Umbilical cord (tissue), 1 donor: ENCODE measurements at regions not wholly inside any gene's neighbourhood (a gene's known extent, or its start where the extent isn't known, plus 50 kb on each side); places are given as distances from the start of the nearest gene placed in this dataset.
"Not testable (repeated sequence)": the region's sequence is repeated elsewhere in the genome, so short reads cannot be mapped to it uniquely, and the experiment has no call there.

Experiments
- DNase-seq: peaks from one replicate; pipeline ENCODE4 v3.0.0-alpha.2; 2015; ENCODE audit warnings: low spot score

GRCh38 chr14:106511006-106511799, 984.8 kb downstream of the TMEM121 start:
- no peak for DNase-seq

DNA sequence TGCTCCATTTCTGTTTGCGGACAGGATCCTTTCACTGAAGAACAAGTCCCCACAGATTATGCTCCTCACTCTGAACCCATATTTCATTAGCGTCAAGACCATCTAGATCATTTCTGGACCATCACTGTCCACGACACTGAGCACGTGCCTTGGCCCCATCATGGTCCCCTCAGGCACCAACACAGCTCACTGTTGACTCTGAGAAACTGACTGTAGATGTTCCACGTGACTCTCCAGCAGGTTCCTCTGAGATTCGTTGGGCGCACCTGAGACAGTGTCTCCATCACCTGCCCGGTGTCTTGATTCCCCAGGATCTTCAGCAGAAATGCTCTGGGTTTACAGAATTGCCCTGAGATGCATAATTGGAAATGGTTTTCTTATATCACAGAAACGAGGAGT, 985.4 kb downstream of the TMEM121 start:
- DNase-seq: no peak

- DNase-seq: no peak
These were observed 986.9 kb downstream of the TMEM121 start for GRCh38 chr14:106513302-106513701.

- DNase-seq: no peak
These were observed 991.9 kb downstream of the TMEM121 start for GRCh38 chr14:106518054-106518943.

GRCh38 chr14:106522118-106522517, 995.7 kb downstream of the TMEM121 start:
- not testable (repeated sequence) for DNase-seq

- no peak for DNase-seq
These were observed 996.6 kb downstream of the TMEM121 start for GRCh38 chr14:106522990-106523389.

GRCh38 chr14:106528717-106529116, 1002.3 kb downstream of the TMEM121 start:
- no peak for DNase-seq

DNA sequence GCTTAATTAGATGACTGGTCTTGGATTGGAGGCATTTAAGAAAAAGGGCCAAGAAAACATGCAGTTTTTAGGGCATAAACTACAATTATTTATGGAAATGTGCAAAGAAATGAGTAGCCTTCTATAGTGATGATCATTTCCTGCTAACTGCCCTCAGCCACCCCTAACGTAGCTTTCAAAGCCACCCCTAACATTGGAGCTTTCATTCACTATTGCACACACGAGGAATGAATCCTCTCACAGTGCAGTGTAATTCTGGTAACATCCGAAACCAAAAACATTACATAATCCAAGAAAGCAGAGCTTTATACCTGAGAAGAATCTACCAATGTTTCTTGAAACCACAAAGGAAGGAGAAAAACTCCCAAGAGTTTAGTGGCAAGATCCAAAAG, 1003.6 kb downstream of the TMEM121 start:
- no peak for DNase-seq

- DNase-seq: no peak
These were observed 1004.2 kb downstream of the TMEM121 start for GRCh38 chr14:106530423-106531107.

- not testable (repeated sequence) for DNase-seq
These were observed 1011.2 kb downstream of the TMEM121 start for GRCh38 chr14:106537597-106537996.

GRCh38 chr14:106538201-106538600, 1011.8 kb downstream of the TMEM121 start:
- no peak for DNase-seq

- no peak for DNase-seq
These were observed 1021.5 kb downstream of the TMEM121 start for GRCh38 chr14:106547735-106548434.

DNA sequence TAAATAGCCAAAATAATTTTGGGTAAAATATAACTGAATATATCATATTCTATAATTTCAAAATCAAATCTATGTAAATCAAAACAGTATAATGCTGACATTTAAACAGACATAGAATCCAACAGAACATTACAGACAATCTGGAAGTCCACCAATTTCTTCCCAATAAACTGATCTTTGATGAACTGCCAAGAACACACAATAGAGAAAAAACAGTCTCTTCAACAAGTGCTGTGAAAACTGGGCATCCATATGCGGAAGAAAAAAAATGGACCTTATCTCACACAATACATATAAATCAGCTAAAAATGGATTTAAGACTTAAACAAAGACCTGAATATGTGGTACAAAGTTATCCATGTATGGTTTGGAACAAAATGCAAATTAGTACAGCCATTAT, 1022.7 kb downstream of the TMEM121 start:
- DNase-seq: no peak

- no peak for DNase-seq
These were observed 1024.9 kb downstream of the TMEM121 start for GRCh38 chr14:106551265-106551664.

DNA sequence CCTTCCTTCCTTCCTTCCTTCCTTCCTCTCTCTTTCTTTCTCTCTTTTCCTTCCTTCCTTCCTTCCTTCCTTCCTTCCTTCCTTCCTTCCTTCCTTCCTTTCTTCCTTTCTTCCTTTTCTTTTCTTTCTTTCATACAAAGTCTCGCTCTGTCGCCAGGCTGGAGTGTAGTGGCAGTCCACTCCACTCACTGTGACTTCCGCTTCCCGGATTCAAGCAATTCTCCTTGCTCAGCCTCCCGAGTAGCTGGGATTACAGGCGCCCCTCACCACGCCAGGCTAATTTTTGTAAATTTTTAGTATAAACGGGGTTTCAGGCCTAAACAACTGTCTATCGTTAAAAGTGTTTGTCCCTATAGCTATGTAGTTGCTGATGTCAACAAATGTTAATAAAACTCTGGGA, 1029.8 kb downstream of the TMEM121 start:
- not testable (repeated sequence) for DNase-seq

DNA sequence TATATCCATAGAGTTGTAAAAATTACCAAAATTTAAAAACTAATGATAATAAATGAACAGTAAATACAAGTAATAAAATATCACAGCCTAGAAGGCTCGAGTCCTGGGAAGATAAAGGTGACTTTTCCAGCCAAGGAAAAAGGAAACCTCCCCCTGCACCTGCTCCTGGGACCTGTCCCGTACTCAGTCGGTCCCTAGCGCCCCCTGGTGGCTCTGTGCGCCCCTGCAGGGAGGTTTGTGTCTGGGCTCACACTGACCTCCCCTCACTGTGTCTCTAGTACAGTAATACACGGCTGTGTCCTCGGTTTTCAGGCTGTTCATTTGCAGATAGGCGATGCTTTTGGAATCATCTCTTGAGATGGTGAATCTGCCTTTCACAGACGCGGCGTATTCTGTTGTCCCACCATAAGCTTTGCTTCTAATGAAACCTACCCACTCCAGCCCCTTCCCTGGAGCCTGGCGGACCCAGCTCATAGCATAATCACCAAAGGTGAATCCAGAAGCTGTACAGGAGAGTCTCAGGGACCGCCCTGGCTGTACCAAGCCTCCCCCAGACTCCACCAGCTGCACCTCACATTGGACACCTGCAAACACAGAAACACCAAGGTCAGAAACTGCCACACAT, 1030.4 kb downstream of the TMEM121 start:
- no peak for DNase-seq

DNA sequence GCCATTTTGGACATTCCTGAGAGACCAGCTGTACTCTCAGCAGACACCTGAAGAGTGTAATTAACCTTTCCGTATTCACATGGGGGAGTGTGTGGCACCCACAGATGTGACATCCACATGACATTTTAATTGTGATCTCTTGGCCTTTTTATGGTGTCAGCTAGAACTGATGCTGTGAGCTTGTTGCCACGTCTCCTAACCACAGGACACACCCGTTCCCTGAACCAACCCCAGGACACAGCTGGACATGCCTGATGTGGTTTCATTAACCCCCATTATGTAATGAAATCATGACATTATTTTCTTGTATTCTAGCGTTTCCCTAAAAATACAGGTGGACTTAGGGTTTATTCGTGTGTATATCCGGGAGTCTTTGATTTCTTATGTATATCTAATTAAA, 1036.1 kb downstream of the TMEM121 start:
- DNase-seq: no peak

DNA sequence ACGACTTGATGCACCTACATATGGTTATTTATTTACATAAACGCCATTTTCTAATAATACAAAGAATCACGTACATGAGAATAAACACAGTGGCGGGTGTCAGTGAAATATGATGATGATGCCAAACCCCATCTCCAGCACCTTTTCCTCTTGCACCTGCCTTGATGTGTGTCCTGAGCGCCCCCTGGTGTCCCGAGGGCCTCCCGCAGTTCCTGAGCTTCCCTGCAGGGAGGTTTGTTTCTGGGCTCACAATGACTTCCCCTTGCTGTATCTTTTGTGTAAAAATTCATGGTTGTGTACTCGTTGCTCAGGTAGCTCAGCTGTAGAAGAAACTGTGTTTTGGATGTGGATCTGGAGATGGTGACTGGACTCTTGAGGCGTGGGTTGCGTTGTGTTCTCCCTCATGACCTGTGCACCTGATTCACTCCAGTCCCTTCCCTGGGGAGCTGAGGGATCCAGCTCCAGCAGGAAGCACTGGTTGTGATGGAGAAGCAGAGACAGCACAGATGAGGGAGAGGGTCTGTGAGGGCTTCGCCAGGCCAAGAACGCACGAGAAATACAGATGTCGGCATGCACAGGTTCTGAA, 1037.8 kb downstream of the TMEM121 start:
- DNase-seq: no peak

GRCh38 chr14:106578481-106578880, 1052.1 kb downstream of the TMEM121 start:
- DNase-seq: no peak

DNA sequence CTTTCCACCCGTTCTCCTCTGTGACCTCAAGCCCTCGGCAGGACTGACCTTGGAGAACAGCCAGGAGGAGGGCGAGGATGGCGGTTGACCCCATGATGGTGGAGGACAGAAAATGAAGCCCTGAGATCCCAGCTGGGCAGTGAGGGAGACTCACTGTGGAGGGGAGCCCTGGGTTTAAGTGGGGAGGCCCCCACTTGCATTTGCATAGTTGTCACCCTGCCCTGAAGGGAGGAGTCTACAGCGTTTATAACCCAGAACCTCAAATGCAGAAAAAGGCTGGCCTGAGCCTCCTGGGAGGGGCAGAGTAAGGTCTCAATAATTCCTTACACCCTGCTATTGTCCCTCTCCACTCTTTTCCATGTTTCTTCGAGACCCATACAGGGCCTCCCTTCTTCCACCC, 1052.7 kb downstream of the TMEM121 start:
- no peak for DNase-seq

DNA sequence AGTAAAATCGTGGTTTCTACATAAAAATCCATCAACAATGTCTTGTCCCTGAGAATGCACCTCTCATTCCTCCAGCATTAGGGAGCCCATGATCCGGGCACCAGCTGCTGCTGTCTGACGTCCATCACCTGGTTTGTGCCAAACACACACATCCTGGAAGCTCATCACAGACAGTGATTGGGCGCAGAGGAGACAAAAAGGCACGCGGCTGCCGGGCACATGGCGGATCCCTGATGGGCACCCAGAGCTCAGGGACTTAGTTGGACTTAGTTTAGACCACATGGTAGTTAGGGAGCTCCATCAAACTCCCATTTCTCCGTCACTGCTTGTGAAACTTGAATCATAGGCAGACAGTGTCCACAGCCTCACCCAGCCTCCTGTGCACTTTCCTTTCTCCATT, 1059.3 kb downstream of the TMEM121 start:
- no peak for DNase-seq
